ENCODE measurements at regions not wholly inside any gene's neighbourhood (a gene's known extent, or its start where the extent isn't known, plus 50 kb on each side); places are given as distances from the start of the nearest gene placed in this dataset.

DNA sequence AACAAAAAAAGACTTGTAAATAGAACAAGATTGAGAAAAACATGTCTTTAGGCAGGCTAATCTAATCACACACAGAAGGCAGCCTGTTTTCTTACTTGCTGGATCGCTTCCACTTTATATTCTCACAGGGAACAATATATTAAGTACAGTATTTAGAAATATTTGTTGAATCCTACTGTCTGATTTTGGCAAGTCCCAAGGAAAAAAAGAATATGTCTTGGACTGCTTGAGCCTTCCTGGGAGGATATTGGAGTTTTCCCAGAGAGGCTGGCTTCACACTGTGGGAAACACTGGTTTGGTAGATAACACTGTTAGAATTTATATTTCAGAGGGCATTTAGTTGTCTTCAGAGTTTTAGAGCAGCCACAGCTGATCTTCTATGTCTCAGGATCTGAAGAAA, 229.7 kb downstream of the PRL start:
- TF ChIP-seq, protein P1, sequence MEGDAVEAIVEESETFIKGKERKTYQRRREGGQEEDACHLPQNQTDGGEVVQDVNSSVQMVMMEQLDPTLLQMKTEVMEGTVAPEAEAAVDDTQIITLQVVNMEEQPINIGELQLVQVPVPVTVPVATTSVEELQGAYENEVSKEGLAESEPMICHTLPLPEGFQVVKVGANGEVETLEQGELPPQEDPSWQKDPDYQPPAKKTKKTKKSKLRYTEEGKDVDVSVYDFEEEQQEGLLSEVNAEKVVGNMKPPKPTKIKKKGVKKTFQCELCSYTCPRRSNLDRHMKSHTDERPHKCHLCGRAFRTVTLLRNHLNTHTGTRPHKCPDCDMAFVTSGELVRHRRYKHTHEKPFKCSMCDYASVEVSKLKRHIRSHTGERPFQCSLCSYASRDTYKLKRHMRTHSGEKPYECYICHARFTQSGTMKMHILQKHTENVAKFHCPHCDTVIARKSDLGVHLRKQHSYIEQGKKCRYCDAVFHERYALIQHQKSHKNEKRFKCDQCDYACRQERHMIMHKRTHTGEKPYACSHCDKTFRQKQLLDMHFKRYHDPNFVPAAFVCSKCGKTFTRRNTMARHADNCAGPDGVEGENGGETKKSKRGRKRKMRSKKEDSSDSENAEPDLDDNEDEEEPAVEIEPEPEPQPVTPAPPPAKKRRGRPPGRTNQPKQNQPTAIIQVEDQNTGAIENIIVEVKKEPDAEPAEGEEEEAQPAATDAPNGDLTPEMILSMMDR (IDR thresholded peaks at IDR 0.05) = no peak
- TF ChIP-seq POLR2A (IDR thresholded peaks at IDR 0.05) (no peak), POLR2AphosphoS5 (IDR thresholded peaks at IDR 0.05) (no peak), EP300 (IDR thresholded peaks at IDR 0.05) (no peak)

All from suprapubic skin (tissue), 4 donors.